ENCODE measurements at regions not wholly inside any gene's neighbourhood (a gene's known extent, or its start where the extent isn't known, plus 50 kb on each side); places are given as distances from the start of the nearest gene placed in this dataset.

GRCh38 chr5:153223376-153223775, 267.1 kb upstream of the GRIA1 start:
- TF ChIP-seq CTCF (IDR thresholded peaks at IDR 0.05; ENCODE audit: insufficient read depth, low read depth, low read length) (no peak), EZH2 (IDR thresholded peaks at IDR 0.05; ENCODE audit: insufficient read depth, low read length) (no peak)

All from astrocyte (in vitro differentiated cells and primary cell).